ENCODE measurements at regions not wholly inside any gene's neighbourhood (a gene's known extent, or its start where the extent isn't known, plus 50 kb on each side); places are given as distances from the start of the nearest gene placed in this dataset.

GRCh38 chr3:127457094-127457475, 133.4 kb downstream of the TPRA1 start:
- TF ChIP-seq CTCF (IDR thresholded peaks at IDR 0.05) (no peak), POLR2A (IDR thresholded peaks at IDR 0.05) (no peak)
